ENCODE measurements at regions not wholly inside any gene's neighbourhood (a gene's known extent, or its start where the extent isn't known, plus 50 kb on each side); places are given as distances from the start of the nearest gene placed in this dataset.

GRCh38 chr2:56102866-56103265 is 80.9 kb upstream of the CCDC85A start:
- no peak for DNase-seq (ENCODE audit: low spot score)

DNA sequence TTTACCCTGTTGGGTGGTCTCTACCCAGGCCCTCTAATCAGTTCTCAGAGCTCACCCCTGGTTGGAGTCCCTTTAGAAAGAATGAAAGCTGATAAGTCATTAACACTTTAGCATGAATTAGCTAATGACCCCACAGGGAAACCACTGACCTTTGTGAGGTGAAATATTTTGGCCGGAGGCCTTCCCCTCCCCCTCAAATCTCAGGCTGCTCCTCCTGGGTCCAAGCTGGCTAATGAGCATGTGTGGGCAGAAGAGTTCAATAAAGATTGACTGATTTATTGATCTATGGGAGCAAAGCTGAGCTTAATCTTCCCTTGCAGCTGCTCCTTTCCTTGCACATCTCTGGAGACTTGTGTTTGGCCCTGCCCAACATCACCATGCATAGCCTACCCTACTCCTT is 78.8 kb upstream of the CCDC85A start:
- DNase-seq (ENCODE audit: low spot score): no peak

DNA sequence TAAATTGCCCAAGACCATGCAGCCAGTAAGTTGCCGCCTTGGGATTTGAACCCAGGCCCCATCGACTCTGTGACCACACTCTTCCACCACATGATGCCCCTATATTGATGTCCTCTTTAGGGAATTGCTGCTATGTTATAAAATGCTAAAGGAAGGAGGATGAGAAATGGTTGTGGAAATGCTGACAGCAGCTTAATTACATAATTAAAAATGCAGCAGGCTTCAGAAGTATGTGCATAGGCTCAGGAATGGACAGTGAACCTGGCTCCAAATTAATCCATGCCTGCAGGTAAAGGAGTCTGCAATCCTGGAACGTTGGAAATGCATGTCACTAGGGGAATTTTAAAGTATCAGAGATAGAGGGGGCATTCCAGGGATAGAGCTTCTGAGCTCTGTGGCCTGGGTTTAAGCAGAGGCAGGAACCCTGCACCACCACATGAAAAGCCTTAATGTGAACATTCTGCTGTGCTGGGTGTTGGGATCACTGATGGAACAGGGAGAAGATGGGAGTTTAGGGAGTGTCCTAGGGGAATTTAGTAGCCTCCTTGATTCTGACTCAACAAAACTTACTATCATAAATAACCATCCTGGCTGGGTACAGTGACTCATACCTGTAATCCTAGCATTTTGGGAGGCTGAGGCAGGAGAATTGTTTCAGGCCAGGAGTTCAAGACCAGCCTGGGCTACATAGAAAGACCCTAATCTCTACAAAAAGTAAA is 76.1 kb upstream of the CCDC85A start:
- DNase-seq (ENCODE audit: low spot score): no peak

- DNase-seq (ENCODE audit: low spot score): peak; percentile 32
These were observed 75.0 kb upstream of the CCDC85A start for GRCh38 chr2:56108806-56109205.

- DNase-seq (ENCODE audit: low spot score): no peak
These were observed 73.8 kb upstream of the CCDC85A start for GRCh38 chr2:56109994-56110393.

- DNase-seq (ENCODE audit: low spot score): no peak
These were observed 70.3 kb upstream of the CCDC85A start for GRCh38 chr2:56113382-56113975.

- no peak for DNase-seq (ENCODE audit: low spot score)
These were observed 66.0 kb upstream of the CCDC85A start for GRCh38 chr2:56117764-56118163.

GRCh38 chr2:56118474-56118873 is 65.3 kb upstream of the CCDC85A start:
- no peak for DNase-seq (ENCODE audit: low spot score)

GRCh38 chr2:56121995-56122394 is 61.8 kb upstream of the CCDC85A start:
- DNase-seq (ENCODE audit: low spot score): no peak

GRCh38 chr2:56123538-56123937 is 60.3 kb upstream of the CCDC85A start:
- DNase-seq (ENCODE audit: low spot score): no peak

GRCh38 chr2:56127010-56127409 is 56.8 kb upstream of the CCDC85A start:
- no peak for DNase-seq (ENCODE audit: low spot score)

GRCh38 chr2:56127463-56128152 is 56.2 kb upstream of the CCDC85A start:
- DNase-seq (ENCODE audit: low spot score): no peak

GRCh38 chr2:56128235-56128634 is 55.6 kb upstream of the CCDC85A start:
- DNase-seq (ENCODE audit: low spot score): no peak

DNA sequence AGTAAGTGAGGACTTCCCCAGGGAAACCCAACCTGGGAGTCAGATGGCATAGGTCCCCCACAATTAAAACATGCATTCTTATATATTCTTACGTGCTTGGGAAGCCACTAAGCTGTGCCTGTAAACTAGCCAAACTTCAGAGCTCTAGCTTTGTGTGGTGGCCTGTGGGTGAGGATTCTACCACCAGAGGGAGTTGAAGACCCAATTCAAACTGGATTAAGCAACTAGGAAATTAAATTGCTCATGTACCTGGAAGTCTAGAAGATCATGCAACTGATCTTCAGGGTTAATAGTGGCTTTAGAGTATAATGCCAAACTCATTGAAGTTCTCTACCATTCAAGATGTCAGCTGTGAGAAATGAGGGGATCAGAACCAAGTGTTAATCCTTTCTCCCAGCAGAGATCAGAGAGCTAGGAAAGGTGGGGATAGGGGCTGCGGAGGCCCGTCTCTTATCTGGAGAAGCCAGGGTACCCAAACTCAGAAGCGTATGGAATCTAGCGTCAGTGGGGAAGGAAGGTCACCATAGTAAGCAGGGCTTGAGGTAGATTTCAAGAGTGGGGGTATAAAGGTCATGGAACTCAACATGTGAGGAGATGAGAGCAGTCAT is 53.2 kb upstream of the CCDC85A start:
- no peak for DNase-seq (ENCODE audit: low spot score)

GRCh38 chr2:56132138-56132537 is 51.7 kb upstream of the CCDC85A start:
- peak; percentile 17 for DNase-seq (ENCODE audit: low spot score)

DNA sequence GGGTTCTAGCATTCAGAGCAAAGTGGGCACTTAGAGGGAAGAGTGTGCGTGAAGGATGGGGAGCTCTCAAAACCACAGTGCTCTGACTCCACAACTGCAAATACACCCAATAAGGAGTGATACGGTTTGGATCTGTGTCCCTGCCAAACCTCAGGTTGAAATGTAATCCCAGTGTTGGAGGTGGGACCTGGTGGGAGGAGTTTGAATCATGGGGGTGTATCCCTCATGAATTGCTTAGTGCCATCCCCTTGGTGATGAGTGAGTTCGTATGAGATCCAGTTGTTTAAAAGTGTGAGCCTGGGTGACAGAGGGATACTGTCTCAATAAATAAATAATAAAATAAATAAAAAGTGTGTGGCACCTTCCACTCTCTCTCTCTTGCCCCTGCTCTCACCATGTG is 50.3 kb upstream of the CCDC85A start:
- DNase-seq (ENCODE audit: low spot score): no peak

DNA sequence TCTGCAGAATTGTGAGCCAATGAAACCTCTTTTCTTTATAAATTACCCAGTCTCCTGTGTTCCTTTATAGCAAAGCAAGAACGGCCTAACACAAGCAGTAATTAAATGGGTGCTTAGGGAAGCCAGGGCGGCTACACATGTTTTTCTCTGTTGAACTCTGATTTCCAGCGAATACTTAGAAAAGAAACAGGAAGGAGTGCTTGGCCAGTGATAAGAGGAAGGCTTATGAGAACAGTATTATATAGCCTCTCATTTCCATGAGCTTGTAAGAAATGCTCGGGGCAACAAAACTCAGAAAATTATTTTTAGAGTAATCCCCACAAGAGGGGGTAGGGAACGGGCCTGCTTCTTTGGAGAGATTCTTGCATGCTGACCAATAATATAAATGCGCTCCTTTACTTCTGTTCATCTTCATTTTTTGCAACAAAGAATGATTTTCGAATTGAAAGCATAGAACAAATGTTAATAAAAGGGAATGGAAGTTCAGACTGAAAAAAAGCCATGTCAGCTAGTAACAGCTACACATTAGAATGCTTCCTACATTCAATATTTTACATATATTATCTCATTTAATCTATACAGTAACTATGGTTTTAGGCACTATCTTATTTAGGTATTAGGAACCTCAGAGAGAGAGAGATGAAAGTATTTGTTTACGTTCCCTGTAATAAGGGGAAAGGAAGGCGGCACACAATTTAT is 49.7 kb upstream of the CCDC85A start:
- DNase-seq (ENCODE audit: low spot score): no peak

Measured in HuH-7.5 (cell line).